Colonic mucosa (tissue), 4 donors: ENCODE measurements at regions not wholly inside any gene's neighbourhood (a gene's known extent, or its start where the extent isn't known, plus 50 kb on each side); places are given as distances from the start of the nearest gene placed in this dataset.

Experiments
- DNase-seq: peaks from one replicate; pipeline ENCODE4 v3.0.0-alpha.2; 2020
- H3K27ac ChIP-seq: fragments of 200-600 bp; one replicate; pipeline ENCODE4 v1.8.0; 2021
- H3K27me3 ChIP-seq: fragments of 200-600 bp; one replicate; pipeline ENCODE4 v1.8.0; 2021
- H3K36me3 ChIP-seq: fragments of 200-600 bp; one replicate; pipeline ENCODE4 v1.8.0; 2021
- H3K4me1 ChIP-seq: fragments of 200-600 bp; one replicate; pipeline ENCODE4 v1.8.0; 2021; ENCODE audit warnings: mild to moderate bottlenecking
- H3K4me3 ChIP-seq: fragments of 200-600 bp; one replicate; pipeline ENCODE4 v1.8.0; 2021
- H3K9ac ChIP-seq, 2 donors: one replicate each; pipeline ENCODE4 v1.7.0; 2013; ENCODE audit warnings: control low read depth in 2 of 2, low read depth in 2 of 2, low read length in 2 of 2
- H3K9me3 ChIP-seq: fragments of 200-600 bp; one replicate; pipeline ENCODE4 v1.8.0; 2021
- intact Hi-C: fragments of 100-400 bp; cut with DNase I; formaldehyde crosslinking; loops from one replicate; pipeline ENCODE4 v1.14.1; 2022
- TF ChIP-seq, protein P1 (sequence below): fragments of 200-600 bp; IDR thresholded peaks from one replicate; pipeline ENCODE4 v1.8.0; 2022; ENCODE audit warnings: antibody characterized with exemption, mild to moderate bottlenecking
- donor health status: healthy.
- donor health status: DM: no; HTN: no; CAD: no.
- donor health status: DM: no; HTN: no; CAD: no.

DNA sequence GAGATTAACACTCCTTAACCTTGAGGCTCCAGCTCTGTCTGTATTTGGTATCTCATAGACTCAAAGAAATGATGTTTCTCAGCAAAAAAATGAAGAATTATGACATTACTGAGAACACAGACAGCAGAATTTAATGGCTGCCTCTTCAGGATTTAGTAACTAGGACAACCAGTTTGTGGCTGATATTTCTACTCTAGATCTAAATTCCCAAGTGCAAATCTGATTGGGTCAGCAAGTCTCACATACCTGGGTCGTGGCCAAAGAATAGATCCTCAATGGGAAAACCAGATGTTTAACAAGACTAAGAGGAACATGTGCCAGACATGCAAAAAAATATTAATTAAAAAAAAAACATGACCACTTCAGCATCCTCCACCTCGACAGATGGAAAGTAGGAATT is 608.9 kb downstream of the DTWD2 start:
- Histone ChIP-seq H3K9me3 (no peaks in the 10 kb centered on the region), H3K27ac (no peak overlapping the region), H3K4me1 (no peaks in the 10 kb centered on the region), H3K9ac (no peak overlapping the region), H3K4me3 (no peak overlapping the region), H3K36me3 (no peaks in the 10 kb centered on the region), H3K27me3 (no peaks in the 10 kb centered on the region)
- DNase-seq, result no peak
- TF ChIP-seq, protein P1, sequence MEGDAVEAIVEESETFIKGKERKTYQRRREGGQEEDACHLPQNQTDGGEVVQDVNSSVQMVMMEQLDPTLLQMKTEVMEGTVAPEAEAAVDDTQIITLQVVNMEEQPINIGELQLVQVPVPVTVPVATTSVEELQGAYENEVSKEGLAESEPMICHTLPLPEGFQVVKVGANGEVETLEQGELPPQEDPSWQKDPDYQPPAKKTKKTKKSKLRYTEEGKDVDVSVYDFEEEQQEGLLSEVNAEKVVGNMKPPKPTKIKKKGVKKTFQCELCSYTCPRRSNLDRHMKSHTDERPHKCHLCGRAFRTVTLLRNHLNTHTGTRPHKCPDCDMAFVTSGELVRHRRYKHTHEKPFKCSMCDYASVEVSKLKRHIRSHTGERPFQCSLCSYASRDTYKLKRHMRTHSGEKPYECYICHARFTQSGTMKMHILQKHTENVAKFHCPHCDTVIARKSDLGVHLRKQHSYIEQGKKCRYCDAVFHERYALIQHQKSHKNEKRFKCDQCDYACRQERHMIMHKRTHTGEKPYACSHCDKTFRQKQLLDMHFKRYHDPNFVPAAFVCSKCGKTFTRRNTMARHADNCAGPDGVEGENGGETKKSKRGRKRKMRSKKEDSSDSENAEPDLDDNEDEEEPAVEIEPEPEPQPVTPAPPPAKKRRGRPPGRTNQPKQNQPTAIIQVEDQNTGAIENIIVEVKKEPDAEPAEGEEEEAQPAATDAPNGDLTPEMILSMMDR, result no peak
- intact Hi-C loops, result no loop called here

DNA sequence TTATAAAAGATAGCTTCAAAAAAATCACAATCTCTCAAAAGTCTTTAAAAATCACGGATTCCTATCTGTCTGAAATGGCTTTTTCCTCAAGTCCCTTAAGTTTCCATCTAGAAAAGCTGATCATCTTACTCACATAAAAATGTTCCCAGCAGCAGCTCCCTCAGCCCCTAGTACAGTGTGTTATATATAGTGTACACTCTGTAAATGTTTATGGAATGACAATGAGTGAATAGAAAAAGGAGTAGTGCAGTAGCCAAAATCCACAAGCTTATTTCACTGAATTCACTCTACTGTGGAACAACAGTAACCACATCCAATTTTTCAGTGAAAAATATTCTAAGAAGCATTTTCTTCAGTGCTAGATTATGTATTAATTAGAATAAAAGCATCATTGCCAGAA is 609.4 kb downstream of the DTWD2 start:
- no peak for DNase-seq
- intact Hi-C loops, result no loop called here

DNA sequence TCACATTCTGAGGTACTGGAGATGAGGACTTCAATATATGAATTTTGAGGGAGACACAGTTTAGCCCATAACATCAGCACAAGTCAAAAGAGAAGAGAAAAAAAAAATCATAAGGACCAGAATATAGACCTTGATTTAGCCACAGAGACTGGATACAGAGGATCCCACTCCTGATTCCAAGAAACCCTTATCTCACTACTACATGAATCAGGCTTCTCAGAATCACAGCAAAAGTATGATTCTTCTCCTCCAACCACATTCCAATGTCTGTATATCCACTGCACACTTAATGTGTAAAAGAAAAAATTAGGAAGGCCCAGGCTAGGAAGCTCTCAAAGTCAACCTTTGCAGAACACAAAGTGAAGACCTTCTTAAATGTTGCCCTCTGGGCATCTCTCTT is 610.9 kb downstream of the DTWD2 start:
- Histone ChIP-seq H3K4me3 (no peak overlapping the region), H3K9me3 (no peaks in the 10 kb centered on the region), H3K9ac (no peak overlapping the region), H3K4me1 (no peaks in the 10 kb centered on the region), H3K36me3 (no peaks in the 10 kb centered on the region), H3K27me3 (no peaks in the 10 kb centered on the region), H3K27ac (no peak overlapping the region)
- DNase-seq, result no peak
- TF ChIP-seq, protein P1, result no peak
- intact Hi-C loops, result no loop called here

More for the DNA sequence above, 609.4 kb downstream of the DTWD2 start:
- Histone ChIP-seq H3K4me1 (no peaks in the 10 kb centered on the region), H3K27me3 (no peaks in the 10 kb centered on the region), H3K9me3 (no peaks in the 10 kb centered on the region), H3K9ac (no peak overlapping the region), H3K36me3 (no peaks in the 10 kb centered on the region), H3K27ac (no peak overlapping the region), H3K4me3 (no peak overlapping the region)
- TF ChIP-seq, protein P1, result no peak

DNA sequence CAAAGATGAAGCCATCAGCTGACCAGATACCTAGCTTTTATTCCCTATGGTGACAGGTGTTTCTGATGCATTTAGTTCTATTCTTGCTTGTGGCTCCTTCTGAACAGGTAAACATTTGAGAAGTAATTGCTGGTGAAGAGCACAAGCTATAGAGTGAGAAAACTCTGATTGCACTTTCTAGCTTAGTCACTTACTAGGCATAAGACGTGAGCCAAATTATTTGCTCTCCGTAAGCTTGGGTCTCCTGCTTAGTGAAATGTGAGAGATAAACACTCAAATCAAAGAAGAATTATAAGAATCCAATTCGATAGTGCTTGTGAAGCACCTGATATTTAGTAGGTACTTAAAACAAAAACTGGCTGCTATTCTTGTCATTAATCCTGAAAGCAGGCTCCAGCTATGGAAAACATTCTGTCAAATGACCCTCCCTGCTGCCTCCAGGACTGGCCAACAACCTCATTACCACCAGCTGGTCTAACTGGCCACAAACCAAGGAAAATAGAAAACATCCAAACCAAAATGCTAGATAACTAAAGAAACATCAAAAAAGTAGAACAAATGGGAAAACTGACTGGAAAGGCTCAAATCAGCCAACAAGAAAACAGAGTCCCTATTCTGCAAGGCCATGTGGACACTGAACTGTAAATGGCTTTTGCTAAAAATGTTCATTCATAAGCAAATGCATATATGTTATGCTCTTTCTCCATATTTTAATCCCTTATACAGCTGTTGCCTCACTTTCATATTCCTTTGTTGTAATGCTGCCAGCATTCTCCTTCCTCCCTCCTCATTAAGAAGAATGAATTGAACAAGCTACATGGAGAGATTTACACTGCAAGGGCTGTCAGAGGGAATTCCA is 616.1 kb downstream of the DTWD2 start:
- no peak overlapping the region for H3K4me3 ChIP-seq
- TF ChIP-seq, protein P1, result no peak
- intact Hi-C loops, result no loop called here
- no peak for DNase-seq
- no peak overlapping the region for H3K27ac ChIP-seq
- H3K27me3 ChIP-seq, result no peaks in the 10 kb centered on the region
- H3K9ac ChIP-seq, result no peak overlapping the region
- no peaks in the 10 kb centered on the region for H3K9me3 ChIP-seq
- H3K4me1 ChIP-seq, result no peaks in the 10 kb centered on the region
- H3K36me3 ChIP-seq, result no peaks in the 10 kb centered on the region

DNA sequence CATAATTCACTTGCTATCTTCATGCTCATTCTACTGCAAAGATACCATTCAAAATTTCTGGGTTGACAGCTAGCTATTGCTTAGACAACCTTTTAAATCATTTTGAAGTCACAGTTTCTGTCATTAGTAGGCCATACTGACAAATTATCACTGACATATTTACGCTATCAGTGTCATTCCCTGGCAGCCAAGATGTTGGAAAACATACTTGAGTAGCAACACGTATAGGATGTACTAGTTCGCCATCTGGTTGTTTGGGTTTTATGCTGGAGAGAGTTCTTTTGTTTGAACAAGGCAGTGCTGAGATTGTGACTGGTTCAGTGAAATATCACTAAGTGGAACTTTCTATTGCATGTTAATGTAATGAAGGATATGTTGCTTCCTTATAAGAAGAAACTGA is 621.9 kb downstream of the DTWD2 start:
- intact Hi-C loops, result no loop called here
- H3K9ac ChIP-seq, result no peak overlapping the region
- H3K4me1 ChIP-seq, result no peaks in the 10 kb centered on the region
- H3K27me3 ChIP-seq, result no peaks in the 10 kb centered on the region
- TF ChIP-seq, protein P1, result no peak
- no peaks in the 10 kb centered on the region for H3K36me3 ChIP-seq
- H3K27ac ChIP-seq, result no peak overlapping the region
- no peaks in the 10 kb centered on the region for H3K9me3 ChIP-seq
- no peak for DNase-seq
- no peak overlapping the region for H3K4me3 ChIP-seq
